ENCODE measurements at regions not wholly inside any gene's neighbourhood (a gene's known extent, or its start where the extent isn't known, plus 50 kb on each side); places are given as distances from the start of the nearest gene placed in this dataset.
"Not testable (repeated sequence)": the region's sequence is repeated elsewhere in the genome, so short reads cannot be mapped to it uniquely, and the experiment has no call there.

DNA sequence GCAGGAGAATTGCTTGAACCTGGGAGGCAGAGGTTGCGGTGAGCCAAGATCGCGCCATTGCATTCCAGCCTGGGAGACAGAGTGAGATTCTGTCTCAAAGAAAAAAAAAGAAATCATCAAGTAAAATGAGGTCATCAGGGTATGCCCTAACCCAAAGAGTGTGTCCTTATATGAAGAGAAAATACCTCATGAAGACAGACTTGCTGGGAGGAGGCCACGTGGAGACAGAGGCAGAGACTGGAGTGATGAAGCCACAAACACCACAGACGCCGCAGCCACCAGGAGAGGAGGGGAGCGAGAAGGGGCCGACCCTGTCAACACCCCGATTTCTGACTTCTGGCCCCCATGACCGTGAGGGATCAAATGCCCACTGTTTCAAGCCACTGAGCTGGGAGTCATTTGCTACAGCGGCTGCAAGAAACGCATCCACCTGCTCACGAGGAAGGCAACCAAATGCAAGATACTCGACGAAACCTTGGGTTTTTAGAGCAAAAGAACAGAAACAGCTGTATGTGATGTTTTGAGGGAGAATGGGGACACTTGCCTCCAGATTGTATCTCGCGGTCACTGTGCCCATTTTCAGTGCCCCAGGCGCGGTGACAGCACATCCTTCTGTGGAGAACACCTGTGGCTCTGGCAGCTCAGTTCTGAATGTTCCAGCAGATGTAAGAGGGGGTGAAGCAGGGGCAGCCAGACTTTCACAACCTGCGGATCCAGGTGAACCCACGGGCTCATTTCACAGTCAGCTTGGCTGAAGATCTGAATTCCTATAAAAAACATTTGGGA, 1317.2 kb downstream of the TBC1D22A start:
- DNase-seq (ENCODE audit: low read depth): no peak

DNA sequence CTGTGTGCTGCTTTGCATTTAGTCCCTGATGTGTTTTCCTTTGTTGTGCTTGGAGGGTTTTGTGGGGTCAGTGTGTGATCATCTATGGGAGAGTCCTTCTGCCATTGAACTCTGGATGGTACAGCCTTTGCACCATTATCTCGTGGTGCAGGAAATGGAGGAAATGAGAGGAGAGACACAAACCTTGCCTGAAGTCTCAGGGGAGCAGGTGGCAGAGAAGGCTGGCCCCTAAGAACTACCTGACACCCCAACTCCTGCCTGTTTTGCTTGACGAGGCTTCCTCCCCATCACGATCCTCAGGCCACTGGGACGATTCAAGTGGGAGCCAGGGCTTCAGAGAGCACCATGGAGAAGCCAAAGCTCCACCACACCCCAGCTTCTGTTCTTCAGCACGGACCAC, 1316.4 kb downstream of the TBC1D22A start:
- no peak for DNase-seq (ENCODE audit: low read depth)

GRCh38 chr22:48077699-48078098, 1315.2 kb downstream of the TBC1D22A start:
- no peak for DNase-seq (ENCODE audit: low read depth)

DNA sequence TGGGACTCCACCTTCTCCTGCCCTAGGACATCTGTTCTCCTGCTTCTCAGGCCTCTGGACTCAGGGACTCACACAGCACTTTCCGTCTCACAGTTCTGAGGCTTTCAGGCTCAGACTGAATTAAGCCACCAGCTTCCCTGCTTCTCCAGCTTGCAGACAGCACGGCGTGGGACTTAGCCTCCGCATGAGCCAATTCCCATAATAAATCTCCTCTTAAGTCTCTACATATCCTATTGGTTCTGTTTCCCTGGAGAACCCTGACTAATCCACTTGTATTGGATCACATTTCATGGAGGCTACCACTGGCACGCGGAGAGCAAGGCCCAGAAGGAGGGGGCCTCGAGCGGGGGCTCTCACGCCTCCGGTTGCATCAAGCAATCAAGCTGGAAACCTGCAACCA, 1313.6 kb downstream of the TBC1D22A start:
- no peak for DNase-seq (ENCODE audit: low read depth)

DNA sequence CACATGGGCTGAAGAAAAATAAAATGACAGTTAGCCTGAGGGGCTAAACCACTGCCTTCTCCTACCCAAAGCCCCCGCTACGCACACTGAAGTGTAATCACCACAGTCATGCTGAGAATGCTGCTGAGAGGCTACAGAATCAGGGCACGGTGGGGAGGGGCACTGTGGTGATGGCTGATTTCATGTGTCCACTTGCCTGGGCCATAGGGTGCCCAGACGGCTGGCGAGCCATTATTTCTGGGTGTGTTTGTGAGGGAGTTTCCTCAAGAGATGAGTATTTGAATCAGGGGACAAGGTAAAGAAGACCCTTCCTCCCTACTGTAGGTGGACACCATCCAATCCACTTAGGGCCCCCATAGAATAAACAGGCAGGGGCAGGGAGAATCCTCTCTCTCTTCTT, 1313.2 kb downstream of the TBC1D22A start:
- DNase-seq (ENCODE audit: low read depth): no peak

DNA sequence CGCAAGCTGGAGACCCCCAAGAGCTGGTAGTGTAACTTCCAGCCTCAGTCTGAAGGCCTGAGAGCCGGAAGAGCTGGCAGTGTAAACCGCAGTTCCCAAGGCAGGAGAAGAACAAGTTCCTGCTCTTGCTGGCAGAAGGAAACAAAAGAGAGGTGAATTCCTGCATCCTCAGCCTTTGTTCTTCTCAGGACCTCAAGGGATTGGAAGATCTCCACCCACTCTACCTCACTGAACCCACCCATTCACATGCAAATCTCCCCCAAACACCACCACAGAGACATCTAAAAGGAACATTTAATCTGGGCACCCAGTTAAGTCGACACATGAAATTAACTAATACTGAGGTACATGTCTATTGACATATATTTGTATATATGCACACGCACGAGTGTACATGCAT, 1310.3 kb downstream of the TBC1D22A start:
- no peak for DNase-seq (ENCODE audit: low read depth)

- DNase-seq (ENCODE audit: low read depth): no peak
Measured at GRCh38 chr22:48071828-48072227, 1309.4 kb downstream of the TBC1D22A start.

- DNase-seq (ENCODE audit: low read depth): no peak
Measured at GRCh38 chr22:48071305-48071704, 1308.9 kb downstream of the TBC1D22A start.

DNA sequence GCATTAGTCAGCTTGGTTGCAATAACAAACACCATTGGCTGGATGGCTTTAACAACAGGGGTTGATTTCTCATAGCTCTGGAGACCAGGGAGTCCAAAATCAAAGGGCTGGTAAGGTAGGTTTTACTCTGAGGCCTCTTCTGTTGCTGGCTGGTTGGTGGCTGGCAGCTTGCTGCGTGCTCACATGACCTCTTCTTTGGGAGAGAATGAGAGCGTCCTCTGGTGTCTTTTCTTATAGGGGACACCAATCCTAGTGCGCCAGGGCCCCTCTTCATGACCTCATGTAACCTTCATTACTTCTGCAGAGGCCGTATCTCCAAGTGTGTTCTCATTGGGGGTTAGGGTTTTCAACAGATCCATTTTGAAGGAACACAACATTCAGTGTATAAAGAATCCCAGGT, 1308.3 kb downstream of the TBC1D22A start:
- DNase-seq (ENCODE audit: low read depth): no peak

- DNase-seq (ENCODE audit: low read depth): no peak
Measured at GRCh38 chr22:48070083-48070482, 1307.6 kb downstream of the TBC1D22A start.

DNA sequence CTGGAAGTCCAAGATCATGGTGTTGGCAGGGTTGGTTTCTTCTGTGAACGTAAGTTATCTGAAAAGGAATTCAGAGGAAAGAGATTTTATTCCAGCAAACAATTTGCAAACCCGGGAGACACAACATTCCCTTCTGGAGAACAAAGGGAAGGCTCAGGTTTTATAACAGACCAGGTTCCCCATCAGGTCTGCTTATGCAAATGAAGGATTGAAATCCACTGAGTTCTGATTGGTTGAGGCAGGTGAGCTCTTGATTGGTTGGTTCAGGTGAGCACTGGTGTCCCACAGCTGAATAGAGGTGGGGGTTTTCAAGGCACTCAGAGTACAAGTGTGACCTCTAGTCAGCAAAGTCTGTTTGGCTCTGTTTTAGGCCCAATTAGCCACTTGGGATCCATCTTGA, 1306.8 kb downstream of the TBC1D22A start:
- DNase-seq (ENCODE audit: low read depth): no peak

GRCh38 chr22:48068323-48068885, 1306.0 kb downstream of the TBC1D22A start:
- no peak for DNase-seq (ENCODE audit: low read depth)

GRCh38 chr22:48065892-48066291, 1303.4 kb downstream of the TBC1D22A start:
- DNase-seq (ENCODE audit: low read depth): no peak

- DNase-seq (ENCODE audit: low read depth): no peak
Measured at GRCh38 chr22:48061726-48062125, 1299.3 kb downstream of the TBC1D22A start.

- DNase-seq (ENCODE audit: low read depth): no peak
Measured at GRCh38 chr22:48060266-48060665, 1297.8 kb downstream of the TBC1D22A start.

DNA sequence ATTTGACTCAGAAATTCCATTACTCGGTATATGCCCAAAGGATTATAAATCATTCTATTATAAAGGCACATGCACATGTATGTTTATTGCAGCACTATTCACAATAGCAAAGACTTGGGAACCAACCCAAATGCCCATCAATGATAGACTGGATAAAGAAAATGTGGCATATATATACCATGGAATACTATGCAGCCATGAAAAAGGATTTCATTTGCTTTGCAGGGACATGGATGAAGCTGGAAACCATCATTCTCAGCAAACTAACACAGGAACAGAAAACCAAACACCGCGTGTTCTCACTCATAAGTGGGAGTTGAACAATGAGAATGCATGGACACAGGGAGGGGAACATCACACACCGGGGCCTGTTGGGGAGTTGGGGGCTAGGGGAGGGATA, 1297.1 kb downstream of the TBC1D22A start:
- DNase-seq (ENCODE audit: low read depth): not testable (repeated sequence)

GRCh38 chr22:48057116-48057835, 1294.8 kb downstream of the TBC1D22A start:
- no peak for DNase-seq (ENCODE audit: low read depth)

- no peak for DNase-seq (ENCODE audit: low read depth)
Measured at GRCh38 chr22:48055827-48056226, 1293.4 kb downstream of the TBC1D22A start.

DNA sequence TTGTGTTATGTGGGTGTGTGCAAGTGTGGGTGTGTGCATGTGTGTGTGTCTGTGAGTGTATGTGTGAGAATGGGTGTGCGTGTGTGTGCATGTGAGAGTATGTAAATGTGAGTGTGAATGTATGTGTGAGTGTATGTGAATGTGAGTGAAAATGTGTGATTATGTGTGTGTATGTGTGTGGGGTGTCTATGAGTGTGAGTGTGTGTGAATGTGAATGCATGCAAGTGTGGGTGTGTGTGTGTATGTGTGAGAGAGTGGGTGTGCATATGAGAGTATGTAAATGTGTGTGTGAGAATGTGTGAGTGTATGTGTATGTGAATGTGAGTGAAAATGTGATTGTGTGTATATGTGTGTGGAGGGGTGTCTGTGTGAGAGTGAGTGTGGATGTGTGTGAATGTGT, 1292.7 kb downstream of the TBC1D22A start:
- no peak for DNase-seq (ENCODE audit: low read depth)

- no peak for DNase-seq (ENCODE audit: low read depth)
Measured at GRCh38 chr22:48054596-48054995, 1292.1 kb downstream of the TBC1D22A start.

DNA sequence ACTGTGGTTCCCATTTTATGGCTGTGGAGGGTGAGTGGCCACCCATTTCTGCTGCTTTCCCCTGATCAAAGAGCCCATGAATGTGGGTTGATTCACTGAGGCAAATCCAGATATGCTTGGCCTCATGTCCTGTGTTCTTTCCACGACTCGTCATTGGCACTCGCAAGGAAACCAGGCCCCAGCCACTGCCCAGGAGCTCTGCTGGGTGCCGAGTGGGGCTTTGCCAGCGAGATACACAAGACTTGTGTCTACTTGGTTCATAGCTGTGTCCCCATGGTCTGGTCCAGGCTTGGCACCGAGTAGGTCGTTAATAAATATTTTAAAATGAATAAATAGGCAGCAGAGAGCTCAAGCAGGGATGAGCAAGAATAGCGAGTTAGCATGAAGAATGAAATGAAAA, 1291.5 kb downstream of the TBC1D22A start:
- DNase-seq (ENCODE audit: low read depth): no peak

DNA sequence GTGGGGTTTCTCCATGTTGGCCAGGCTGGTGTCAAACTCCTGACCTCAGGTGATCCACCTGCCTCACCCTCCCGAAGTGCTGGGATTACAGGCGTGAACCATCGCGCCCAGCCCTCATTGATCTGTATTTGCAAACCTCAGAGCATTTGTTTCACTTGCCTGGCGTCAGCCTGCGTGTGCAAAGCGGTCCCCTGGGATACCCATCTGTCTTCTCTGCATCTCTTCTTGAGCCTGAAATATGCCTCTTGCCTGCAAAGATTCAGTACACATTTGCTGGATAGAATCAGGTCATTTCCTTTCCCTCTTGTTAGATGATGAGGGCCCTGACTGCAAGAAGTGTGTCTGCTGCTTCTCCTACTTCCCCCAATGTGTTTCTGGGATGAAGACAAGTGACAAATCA, 1291.0 kb downstream of the TBC1D22A start:
- DNase-seq (ENCODE audit: low read depth): no peak

GRCh38 chr22:48052621-48052890, 1290.1 kb downstream of the TBC1D22A start:
- DNase-seq (ENCODE audit: low read depth): no peak

Measured in activated T-helper 1 cell treated with Interleukin-2 at 50 U/mL for 16 hours (primary cell).